Motor neuron (in vitro differentiated cells): ENCODE measurements at regions not wholly inside any gene's neighbourhood (a gene's known extent, or its start where the extent isn't known, plus 50 kb on each side); places are given as distances from the start of the nearest gene placed in this dataset.

Experiments
- ATAC-seq, 8 experiments: fragments of 200-7000 bp; cut with Tn5 transposase; replicated peaks in 6 of 8; 2 replicates each; pipeline ENCODE4 v1.8.0; 2021; ENCODE audit warnings: mild to moderate bottlenecking in 8 of 8, moderate library complexity in 8 of 8
- H3K27ac ChIP-seq, 2 donors: fragments of 250-450 bp; sonication (Bioruptor Pico); 2 replicates each; pipeline ENCODE4 v1.9.0; 2021; ENCODE audit warnings: antibody characterized with exemption in 2 of 2, mild to moderate bottlenecking in 2 of 2, moderate library complexity in 1 of 2
- H3K4me1 ChIP-seq, 2 donors: fragments of 250-450 bp; sonication (Bioruptor Pico); replicated peaks in 1 of 2; 2 replicates each; pipeline ENCODE4 v1.6.1; 2021; ENCODE audit warnings: antibody characterized with exemption in 2 of 2, mild to moderate bottlenecking in 2 of 2, moderate library complexity in 1 of 2
- H3K4me3 ChIP-seq, 5 donors: fragments of 250-450 bp; sonication (Bioruptor Pico); 2 replicates each; pipeline ENCODE4 v1.9.0; 2021; ENCODE audit warnings: antibody characterized with exemption in 5 of 5, mild to moderate bottlenecking in 5 of 5, moderate library complexity in 4 of 5
- WGBS, 10 experiments: fragments of 450-650 bp; shearing (Covaris generic); methylation state at CpG; one replicate each; pipeline ENCODE4 v1.0.0; 2022; 5-methylcytosine and 5-hydroxymethylcytosine counted together
- in situ Hi-C, 9 experiments: fragments of 400-800 bp; cut with MboI; loops; one replicate each; pipeline ENCODE4 v1.15.0; 2021; ENCODE audit warnings: low sequenced_read_pairs in 9 of 9, low pct_unique_long_range_greater_than_20kb in 2 of 9; ENCODE audit not compliant: unreplicated experiment in 9 of 9

DNA sequence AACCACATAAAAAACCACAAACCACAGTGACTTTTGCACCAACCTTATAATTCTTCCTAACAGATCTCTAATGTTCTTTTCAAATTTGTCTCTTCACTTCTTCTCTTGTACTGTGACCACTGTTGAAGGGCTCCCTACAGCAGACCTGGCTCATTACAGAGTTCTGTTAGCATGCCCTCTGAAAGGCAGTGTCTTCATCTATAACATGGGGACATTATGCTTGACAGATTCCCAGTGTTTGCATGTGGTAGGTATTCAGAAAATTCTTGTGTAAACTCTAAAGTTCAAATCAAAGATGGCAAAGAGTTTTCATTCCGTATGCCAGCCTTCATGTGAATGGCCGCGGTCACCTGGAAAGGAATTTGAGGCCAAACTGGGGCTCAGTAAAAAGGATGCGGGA is 182.6 kb downstream of the DHX35 start:
- 63 to 91% (median 74%) methylated on average over 1 to 4 of the region's 4 CpGs; no CpG with 5 or more reads in 4 of the 10 experiments for WGBS, 10 experiments
- Histone ChIP-seq H3K27ac (no peak overlapping the region), H3K4me1 (peaks cover 5 to 7% of the 10 kb centered on the region in 2 donors), H3K4me3 (no peak overlapping the region)
- ATAC-seq: no peak
- in situ Hi-C loops: no loop called here

DNA sequence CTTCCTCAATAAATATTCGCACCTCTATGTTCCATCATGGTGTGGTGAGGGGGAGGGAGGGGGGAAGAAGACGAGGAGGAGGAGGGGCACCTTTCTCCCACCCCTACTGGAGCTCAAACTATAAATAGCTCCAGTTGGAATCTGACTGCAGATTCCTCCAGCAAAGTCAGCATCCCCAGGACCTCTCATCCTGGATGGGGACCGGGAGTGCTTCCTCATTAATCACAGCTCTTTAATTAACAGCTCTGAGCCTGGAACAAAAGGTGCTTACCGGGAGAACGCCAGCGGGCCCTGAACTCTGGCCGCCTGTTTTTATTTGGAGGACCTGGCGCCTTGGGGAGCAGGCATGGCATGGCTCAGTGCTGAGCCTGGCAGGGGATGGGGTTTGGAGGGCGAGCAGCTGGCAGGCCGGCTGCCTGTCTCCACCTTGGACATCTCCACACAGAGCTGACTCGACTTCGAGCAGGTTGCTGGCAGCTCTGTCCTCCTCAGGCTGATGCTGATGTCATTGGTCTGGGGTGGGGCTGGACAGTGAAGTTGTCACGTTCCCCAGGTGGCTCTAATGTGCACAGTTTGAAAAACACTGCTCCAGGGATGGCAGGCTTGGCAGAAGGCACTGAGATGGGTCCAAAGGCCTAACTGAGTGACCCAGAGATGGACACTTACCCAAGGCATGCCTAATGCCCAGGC is 180.4 kb downstream of the DHX35 start:
- in situ Hi-C loops: no loop called here
- ATAC-seq: peak in 5 of 8 experiments; percentile 65 to 80 (median 73)
- 8 to 63% (median 34%) methylated on average over 1 to 4 of the region's 13 CpGs; no CpG with 5 or more reads in 4 of the 10 experiments for WGBS, 10 experiments

DNA sequence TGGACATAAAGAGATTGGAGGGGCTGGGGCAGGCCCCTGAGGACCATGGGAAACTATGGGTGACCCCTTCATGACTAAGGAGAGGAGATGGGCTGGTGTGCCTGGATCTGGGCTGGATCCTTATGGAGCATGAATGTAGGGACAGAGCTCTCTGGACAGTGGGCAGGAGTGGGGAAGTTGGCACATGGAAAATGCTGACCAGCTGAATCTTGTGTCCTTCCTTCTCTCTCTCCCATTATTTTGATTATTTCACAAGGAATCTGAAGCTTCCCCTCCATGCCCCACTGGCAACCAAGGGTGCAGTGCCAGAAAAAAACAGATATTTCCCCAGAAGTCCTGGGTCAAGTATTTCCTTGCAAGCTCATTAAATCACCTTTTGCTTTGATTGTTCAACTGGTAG is 175.2 kb downstream of the DHX35 start:
- Histone ChIP-seq H3K4me3 (no peak overlapping the region), H3K4me1 (peaks cover 10 to 26% of the 10 kb centered on the region in 2 donors), H3K27ac (no peak overlapping the region)
- in situ Hi-C loops: no loop called here
- no peak for ATAC-seq

More for the DNA sequence above, 180.4 kb downstream of the DHX35 start:
- Histone ChIP-seq H3K4me3 (no peak overlapping the region), H3K27ac (no peak overlapping the region), H3K4me1 (peaks cover 5 to 7% of the 10 kb centered on the region in 2 donors)

DNA sequence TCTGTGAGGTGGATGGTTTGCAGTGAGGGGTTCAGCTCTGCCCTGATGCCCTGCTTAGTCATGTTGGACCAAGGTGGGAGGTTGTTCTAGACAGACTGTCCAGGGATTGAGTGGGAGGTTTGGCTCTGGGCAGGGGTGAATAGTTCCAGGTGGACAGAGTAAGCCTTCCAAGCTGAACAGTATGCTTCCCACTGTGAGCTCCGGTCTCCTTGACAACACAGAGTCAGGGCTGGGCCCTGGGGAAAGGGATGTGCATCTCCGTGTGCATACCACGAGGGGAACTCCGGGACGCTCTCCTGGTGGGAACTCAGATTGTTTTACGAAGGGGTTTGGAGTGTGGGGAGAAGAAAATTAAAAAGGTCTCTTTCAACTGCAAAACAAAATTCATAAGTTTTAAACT is 174.7 kb downstream of the DHX35 start:
- Histone ChIP-seq H3K4me3 (no peak overlapping the region), H3K27ac (no peak overlapping the region), H3K4me1 (peaks cover 6 to 25% of the 10 kb centered on the region in 2 donors)
- in situ Hi-C loops: no loop called here
- peak in 5 of 8 experiments; percentile 19 to 78 (median 60) for ATAC-seq
- 21 to 47% (median 40%) methylated on average over 1 to 5 of the region's 6 CpGs; no CpG with 5 or more reads in 5 of the 10 experiments for WGBS, 10 experiments

DNA sequence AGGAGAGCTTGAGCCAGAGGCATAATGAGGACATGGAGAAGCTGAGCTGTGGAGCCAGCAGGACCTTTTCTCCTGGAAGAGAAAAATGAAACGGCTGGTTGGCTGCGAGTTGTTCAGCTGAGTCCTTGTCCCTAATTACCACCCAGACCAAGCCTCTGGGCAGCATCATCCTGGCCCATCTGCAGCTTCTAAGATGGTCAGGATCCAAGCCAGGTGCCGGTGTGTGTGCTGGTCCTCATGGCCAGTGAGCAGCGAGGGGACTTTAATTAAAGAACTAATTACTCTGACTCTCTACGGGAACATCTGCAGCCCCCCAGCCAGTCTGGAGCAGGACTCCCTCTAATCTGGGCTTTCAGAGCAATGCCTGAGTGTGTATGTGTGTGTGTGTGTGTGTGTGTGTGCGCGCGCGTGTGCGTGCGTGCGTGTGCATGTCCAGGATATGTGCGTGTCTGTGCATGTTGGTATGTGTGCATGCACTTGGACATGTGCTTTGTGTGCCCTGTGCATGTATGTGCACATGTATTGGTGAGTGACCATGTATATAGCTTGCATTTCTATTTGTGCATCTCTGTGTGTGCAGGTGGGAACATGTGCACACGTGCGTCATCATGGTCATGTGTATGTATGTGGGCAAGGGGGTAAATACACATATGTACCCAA is 173.9 kb downstream of the DHX35 start:
- ATAC-seq: peak in 1 of 8 experiments; percentile 15
- 18 to 85% (median 65%) methylated on average over 1 to 9 of the region's 15 CpGs; no CpG with 5 or more reads in 4 of the 10 experiments for WGBS, 10 experiments
- in situ Hi-C loops: no loop called here
- Histone ChIP-seq H3K27ac (no peak overlapping the region), H3K4me1 (peaks cover 12 to 32% of the 10 kb centered on the region in 2 donors), H3K4me3 (no peak overlapping the region)

DNA sequence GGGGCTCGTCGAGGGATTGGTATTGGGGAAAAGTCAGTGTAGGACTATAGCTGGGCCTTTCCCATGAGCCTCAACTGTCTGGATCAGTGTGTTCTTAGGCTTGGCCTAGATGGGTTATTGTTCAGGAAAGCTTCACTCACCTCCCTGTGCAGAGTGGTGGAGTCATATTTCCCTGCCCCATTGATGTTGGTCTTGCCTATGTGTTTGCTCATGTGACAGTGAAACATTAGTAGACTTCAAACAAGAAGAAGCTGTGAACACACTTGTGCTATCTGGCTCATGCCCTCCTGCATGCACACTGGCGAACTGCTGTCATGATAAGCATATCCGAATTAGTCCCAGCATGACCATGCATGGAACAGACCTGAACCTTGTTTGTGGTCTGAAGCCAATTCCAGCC is 171.1 kb downstream of the DHX35 start:
- in situ Hi-C loops: no loop called here
- no peak for ATAC-seq
- Histone ChIP-seq H3K27ac (no peak overlapping the region), H3K4me1 (peaks cover 19 to 36% of the 10 kb centered on the region in 2 donors), H3K4me3 (no peak overlapping the region)
- WGBS, 10 experiments: 67 to 100% (median 92%) methylated on average over 1 to 4 of the region's 4 CpGs; no CpG with 5 or more reads in 5 of the 10 experiments

DNA sequence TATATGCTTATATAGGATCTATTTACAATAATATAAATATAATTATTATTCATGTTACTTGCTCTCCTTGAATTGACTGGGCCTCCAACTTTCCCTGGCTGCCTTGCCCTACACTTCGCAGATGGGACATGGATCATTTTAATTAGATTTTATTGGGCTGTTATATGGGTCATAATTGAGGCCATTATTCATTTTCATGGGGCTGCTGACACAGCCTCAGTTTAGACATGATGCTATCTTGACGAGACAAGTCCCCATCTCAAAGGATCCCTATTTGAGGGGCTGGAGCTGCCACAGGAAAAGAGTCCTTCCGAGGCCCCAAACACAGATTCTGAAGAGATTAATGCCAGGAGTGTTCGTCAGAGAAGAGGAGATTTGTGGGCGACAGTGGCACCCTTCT is 170.4 kb downstream of the DHX35 start:
- 20 to 100% (median 80%) methylated on average over 1 to 5 of the region's 5 CpGs; no CpG with 5 or more reads in 3 of the 10 experiments for WGBS, 10 experiments
- Histone ChIP-seq H3K4me1 (peaks cover 19 to 36% of the 10 kb centered on the region in 2 donors), H3K27ac (no peak overlapping the region), H3K4me3 (no peak overlapping the region)
- peak in 1 of 8 experiments; percentile 32 for ATAC-seq
- in situ Hi-C loops: no loop called here

DNA sequence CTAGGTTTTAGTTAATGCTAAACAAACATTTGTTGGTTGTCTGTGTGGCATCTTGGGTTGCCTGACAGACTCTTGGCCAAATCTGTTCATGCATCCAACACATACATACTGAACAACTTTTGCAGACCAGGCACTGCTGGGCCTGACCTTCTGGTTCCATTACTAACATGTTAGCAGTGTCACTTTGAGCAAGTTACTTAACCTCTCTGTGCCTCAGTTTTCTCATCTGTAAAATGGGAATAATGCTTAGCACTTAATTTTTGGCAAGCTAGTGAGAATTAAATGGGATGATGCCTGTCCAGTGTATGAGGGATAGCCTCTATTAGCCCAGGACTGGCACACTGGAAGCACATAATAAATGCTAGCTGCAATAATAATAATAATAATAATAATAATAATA is 169.9 kb downstream of the DHX35 start:
- Histone ChIP-seq H3K27ac (no peak overlapping the region), H3K4me1 (peaks cover 19 to 35% of the 10 kb centered on the region in 2 donors), H3K4me3 (no peak overlapping the region)
- in situ Hi-C loops: no loop called here
- no peak for ATAC-seq

DNA sequence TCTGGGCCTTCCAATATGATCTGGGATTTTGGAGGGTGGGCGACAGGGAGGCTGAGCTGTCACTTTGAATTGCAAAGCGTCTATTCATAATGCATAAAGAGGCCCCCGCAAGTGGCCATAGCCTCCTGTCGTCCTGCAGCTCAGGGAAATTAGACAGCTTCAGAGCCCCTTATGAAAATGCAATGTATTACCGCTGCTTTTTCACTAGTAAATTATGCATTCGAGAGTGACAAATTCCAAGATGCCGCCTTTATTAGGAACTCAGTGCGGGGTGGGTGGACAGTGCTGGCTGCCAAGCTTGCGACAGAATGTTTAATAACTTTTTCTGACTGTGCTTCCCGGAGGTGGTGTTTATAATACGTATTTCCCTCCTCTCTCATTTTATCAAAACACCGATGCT is 168.5 kb downstream of the DHX35 start:
- H3K4me1 ChIP-seq: peaks cover 15 to 25% of the 10 kb centered on the region in 2 donors
- WGBS, 10 experiments: 0 to 68% (median 47%) methylated on average over 1 to 9 of the region's 12 CpGs; no CpG with 5 or more reads in 3 of the 10 experiments
- ATAC-seq: peak in 5 of 8 experiments; percentile 38 to 84 (median 70)
- H3K27ac ChIP-seq: no peak overlapping the region
- no peak overlapping the region for H3K4me3 ChIP-seq
- in situ Hi-C loops: no loop called here

DNA sequence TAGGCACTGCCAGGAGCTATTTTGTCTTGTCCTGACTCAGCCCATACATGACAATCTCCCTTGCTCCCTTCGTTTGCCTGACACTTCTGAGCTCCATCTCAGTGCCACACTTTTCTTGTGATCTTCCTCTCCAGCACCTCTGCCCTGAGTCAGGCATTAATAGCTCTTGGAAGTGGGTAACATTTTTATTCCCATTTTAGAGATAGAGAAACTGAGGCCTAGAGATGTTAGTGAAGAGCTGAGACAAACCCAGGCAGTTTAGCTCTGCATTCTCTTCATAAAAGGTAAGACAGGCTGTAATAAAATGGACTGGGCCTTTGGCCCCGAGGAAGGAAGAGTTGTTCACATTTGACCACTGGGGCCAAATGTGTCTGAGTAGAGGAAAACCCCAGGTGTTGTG is 167.4 kb downstream of the DHX35 start:
- H3K4me1 ChIP-seq: peaks cover 15 to 23% of the 10 kb centered on the region in 2 donors
- no peak overlapping the region for H3K4me3 ChIP-seq
- 0 to 80% (median 74%) methylated on average over 1 to 2 of the region's 2 CpGs; no CpG with 5 or more reads in 6 of the 10 experiments for WGBS, 10 experiments
- ATAC-seq: no peak
- H3K27ac ChIP-seq: no peak overlapping the region
- in situ Hi-C loops: no loop called here

DNA sequence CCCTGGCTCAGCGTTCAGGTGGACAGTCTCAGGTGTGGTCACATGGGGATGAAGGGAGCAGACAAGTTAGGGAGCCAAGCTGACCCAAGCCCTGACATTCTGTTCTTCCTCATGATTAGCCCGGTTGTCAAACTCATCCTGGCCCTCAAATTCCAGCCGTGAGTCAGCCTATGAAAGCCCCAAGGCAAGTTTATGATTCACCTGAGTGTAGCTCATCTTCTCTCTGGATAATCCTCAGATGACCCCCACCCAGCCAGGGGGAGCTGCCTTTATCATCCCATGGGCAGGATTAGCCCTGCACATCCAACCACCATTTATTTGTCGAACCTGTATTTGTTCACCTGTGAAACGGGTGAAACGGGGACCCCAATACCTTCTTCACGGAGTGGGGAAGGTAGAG is 161.9 kb downstream of the DHX35 start:
- ATAC-seq: no peak
- 55 to 100% (median 83%) methylated on average over 1 to 6 of the region's 7 CpGs; no CpG with 5 or more reads in 3 of the 10 experiments for WGBS, 10 experiments
- no peak overlapping the region for H3K4me3 ChIP-seq
- in situ Hi-C loops: loop anchor here in 7 of 9 experiments (25.0 kb wide), 5 partner anchors 138 to 1838 kb away; partner anchors contain the start of gene MAFB (in 5 of the 7)
- H3K4me1 ChIP-seq: peaks cover 19 to 20% of the 10 kb centered on the region in 2 donors
- H3K27ac ChIP-seq: no peak overlapping the region

DNA sequence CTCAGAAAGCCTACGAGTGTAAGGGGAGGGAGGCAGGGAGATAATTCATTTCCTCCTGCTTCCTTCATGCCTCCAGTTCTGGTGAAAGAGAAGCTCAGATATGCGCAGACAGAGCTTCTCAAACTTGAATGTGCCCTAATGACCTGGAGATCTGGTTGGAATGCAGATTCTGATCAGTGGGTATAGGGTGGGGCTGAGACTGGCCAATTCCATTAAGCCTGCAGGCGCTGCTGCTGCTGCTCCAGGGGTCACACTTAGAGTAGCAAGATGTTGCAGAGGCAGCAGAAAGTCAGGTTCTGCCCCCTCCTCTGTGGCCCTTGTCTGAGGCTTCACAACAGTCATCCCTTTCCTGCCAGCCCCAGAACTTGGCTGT is 161.0 kb downstream of the DHX35 start:
- ATAC-seq: peak in 4 of 8 experiments; percentile 20 to 84 (median 62)
- Histone ChIP-seq H3K27ac (peak overlapping the region; percentile 4 to 11), H3K4me1 (peaks cover 19 to 20% of the 10 kb centered on the region in 2 donors), H3K4me3 (no peak overlapping the region)
- in situ Hi-C loops: loop anchor here in 7 of 9 experiments (25.0 kb wide), 5 partner anchors 139 to 1839 kb away; partner anchors contain the start of gene MAFB (in 5 of the 7)
- 0 to 67% (median 33%) methylated on average over 1 of the region's 3 CpGs; no CpG with 5 or more reads in 5 of the 10 experiments for WGBS, 10 experiments

DNA sequence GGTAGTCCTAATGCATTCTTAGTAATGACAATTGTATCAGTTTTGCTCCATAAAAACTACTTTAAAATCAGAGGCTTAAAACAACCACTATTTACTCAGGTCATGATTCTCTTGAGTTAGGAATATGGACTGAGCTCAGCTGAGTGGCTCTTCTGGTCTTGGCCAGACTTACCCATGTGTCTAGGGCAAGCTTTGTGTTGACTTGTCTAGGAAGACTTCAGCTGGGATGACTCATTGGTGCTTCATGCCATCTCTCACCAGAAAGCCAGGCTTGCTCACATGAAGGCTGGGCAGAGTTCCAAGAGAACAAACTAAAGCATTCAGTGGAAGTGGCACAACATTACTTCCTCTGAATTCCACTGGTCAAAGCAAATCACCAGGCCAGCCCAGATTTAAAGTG is 155.3 kb downstream of the DHX35 start:
- Histone ChIP-seq H3K4me3 (no peak overlapping the region), H3K4me1 (peaks cover 12 to 21% of the 10 kb centered on the region in 2 donors), H3K27ac (no peak overlapping the region)
- in situ Hi-C loops: loop anchor here in 7 of 9 experiments (25.0 kb wide), 5 partner anchors 145 to 1845 kb away; partner anchors contain the start of gene MAFB (in 5 of the 7)
- ATAC-seq: peak in 2 of 8 experiments; percentile 32 to 43
